GM21717 (cell line): ENCODE measurements at regions not wholly inside any gene's neighbourhood (a gene's known extent, or its start where the extent isn't known, plus 50 kb on each side); places are given as distances from the start of the nearest gene placed in this dataset.
"Not testable (repeated sequence)": the region's sequence is repeated elsewhere in the genome, so short reads cannot be mapped to it uniquely, and the experiment has no call there.

ENCODE experiments used
- ATAC-seq: cut with Tn5 transposase; IDR thresholded peaks from one replicate; pipeline ENCODE4 v1.9.1; 2021; ENCODE audit warnings: mild to moderate bottlenecking, moderate library complexity; ENCODE audit not compliant: unreplicated experiment

- ATAC-seq = no peak
Observed at GRCh38 chr16:66121466-66121865, 245.0 kb upstream of the CDH5 start.

DNA sequence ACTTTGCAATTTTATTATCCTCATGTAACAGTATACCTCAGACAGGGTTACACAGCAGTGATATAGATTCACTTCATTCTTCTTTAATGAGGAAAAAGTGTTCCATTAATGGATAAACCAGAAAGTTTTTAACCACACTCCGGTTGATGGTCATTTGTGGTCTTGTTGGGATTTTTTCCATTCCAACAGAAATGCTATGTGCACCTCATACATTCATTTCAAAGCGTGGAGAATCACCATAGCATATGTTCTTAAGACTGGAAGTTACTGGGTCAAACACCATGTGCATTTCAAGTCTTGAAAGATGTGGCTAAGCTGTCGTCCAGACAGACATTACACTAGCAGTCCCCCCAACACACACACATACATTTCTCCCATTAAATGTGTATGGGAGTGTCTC, 245.8 kb upstream of the CDH5 start:
- ATAC-seq = no peak

DNA sequence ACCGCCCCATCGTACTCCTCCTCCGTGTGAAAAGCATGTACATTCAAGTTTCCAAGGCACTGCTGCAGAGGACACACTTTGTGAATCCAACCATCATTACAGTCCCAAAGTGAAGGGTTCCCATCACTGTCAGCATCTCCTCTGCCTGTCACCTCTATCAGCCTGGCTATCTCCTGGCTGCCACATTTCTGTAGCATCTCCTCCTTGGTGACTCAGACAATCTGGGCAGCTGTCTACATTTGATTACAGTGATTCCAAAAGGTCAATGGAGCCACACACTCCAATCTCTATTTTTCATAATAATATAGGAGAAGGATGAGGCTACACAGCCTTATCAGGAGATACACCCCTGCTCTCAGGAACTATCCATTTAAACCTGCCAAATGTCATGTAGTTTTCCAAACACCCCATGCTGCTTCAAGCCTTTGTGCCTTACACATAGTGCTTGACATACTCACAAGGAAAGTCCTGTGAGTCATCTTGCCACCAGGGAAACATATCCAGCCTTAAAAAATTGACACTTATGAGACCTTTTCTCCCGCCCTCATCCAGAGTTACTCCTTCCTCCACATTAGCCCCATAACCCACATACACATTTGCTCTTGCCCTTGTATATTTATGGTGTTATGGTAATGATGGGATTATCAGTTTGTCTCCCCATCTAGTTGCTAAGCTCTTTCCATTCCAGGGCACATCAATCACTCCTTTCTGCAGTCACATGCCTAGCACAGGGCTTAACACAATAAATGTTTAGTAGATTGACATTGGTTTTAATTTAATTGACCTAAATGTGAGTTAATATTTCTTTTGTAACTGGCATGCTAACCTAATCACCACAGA, 250.1 kb upstream of the CDH5 start:
- ATAC-seq = no peak

- no peak for ATAC-seq
Observed at GRCh38 chr16:66115373-66115772, 251.1 kb upstream of the CDH5 start.

DNA sequence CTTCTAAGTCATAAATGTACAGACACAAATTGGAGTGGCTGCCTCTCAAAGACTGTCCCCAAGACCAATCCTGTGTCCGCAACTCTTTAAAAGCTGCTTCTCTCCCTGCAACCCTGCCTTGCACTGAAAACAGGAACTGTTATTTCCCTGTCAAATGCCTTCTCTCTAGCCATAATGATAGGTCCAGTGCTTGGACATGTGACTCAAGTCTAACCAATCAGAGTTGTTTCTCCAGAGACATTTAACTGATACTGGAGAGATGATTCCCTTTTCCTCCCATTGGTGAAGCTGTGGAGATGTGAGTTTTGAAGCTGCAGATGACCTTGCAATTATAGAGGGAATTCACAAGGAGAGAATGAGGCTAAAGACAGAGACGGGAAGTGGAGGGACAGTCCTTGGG, 253.3 kb upstream of the CDH5 start:
- ATAC-seq = no peak

DNA sequence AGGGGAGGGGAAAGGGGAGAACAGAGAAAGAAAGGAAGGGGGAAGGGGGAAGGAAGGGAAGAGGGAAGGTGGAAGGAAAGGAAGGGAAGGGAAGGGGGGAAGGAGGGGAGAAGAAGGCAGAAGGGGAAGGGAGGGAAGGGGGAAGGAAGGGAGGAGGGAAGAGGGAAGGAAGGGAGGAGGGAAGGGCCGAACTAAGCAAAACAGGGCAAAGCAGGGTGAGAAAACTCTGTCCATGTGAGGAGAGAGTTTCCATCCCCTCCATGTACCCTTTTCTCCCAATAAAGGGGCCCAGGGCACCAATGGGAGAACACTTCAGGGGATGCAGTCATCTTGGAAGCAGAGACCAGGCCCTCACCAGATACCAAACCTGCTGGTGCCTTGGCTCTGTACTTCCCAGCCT, 256.8 kb upstream of the CDH5 start:
- no peak for ATAC-seq

GRCh38 chr16:66107661-66108060, 258.8 kb upstream of the CDH5 start:
- no peak for ATAC-seq

DNA sequence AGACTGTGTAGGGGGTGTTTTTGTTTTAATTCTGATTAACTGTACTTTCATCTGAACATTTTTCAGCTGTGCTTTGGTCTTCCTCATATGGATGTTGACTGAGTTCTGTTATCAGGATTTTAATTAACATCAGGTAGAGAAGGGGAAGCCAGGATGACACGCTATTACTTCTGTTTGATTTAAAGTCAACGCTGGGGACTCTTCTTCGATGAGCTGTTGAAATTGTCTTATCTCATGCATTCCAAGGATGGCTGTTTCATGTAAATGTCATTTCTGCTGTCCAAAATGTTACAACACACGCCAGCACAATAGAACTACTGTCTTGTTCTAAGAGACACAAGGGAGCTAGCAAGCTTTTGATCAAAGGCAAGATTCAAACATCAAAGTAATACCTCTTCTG, 263.3 kb upstream of the CDH5 start:
- ATAC-seq = no peak

- ATAC-seq = no peak
Observed at GRCh38 chr16:66099306-66099705, 267.2 kb upstream of the CDH5 start.

GRCh38 chr16:66097751-66098150, 268.7 kb upstream of the CDH5 start:
- no peak for ATAC-seq

- ATAC-seq = no peak
Observed at GRCh38 chr16:66095676-66096075, 270.8 kb upstream of the CDH5 start.

GRCh38 chr16:66093191-66093590, 273.3 kb upstream of the CDH5 start:
- no peak for ATAC-seq

- no peak for ATAC-seq
Observed at GRCh38 chr16:66091471-66091891, 275.0 kb upstream of the CDH5 start.

- ATAC-seq = no peak
Observed at GRCh38 chr16:66088681-66089080, 277.8 kb upstream of the CDH5 start.

DNA sequence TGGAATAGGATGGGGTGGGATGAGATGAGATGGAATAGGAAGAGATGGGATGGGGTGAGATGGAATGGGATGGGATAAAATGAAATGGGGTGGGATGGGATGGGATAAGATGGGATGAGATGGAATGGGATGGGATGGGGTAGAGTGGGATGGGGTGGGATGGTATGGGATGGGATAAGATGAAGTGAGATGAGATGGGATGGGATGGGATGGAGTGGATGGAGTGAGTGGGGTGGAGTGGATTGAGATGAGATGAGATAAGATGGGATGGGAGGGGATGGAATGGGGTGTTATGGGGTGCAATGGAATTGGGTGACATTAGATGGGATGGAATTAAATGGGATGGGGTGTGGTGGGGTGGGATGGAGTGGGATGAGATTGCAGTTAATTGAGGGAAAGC, 279.2 kb upstream of the CDH5 start:
- ATAC-seq = no peak

- ATAC-seq = no peak
Observed at GRCh38 chr16:66085651-66086050, 280.8 kb upstream of the CDH5 start.

DNA sequence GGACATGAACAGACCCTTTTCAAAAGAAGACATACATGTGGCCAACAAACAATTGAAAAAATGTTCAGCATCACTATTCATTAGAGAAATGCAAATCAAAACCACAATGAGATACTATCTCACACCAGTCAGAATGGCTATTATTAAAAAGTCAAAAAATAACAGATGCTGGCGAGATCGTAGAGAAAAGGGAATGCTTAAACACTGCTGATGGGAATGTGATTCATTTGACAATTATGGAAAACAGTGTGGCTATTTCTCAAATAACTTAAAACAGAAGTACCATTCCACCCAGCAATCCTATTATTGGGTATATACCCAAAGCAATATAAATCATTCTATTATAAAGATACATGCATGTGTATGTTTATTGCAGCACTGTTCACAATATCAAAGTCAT, 281.8 kb upstream of the CDH5 start:
- not testable (repeated sequence) for ATAC-seq

GRCh38 chr16:66084306-66084705, 282.2 kb upstream of the CDH5 start:
- no peak for ATAC-seq

GRCh38 chr16:66083171-66083570, 283.3 kb upstream of the CDH5 start:
- ATAC-seq = no peak

DNA sequence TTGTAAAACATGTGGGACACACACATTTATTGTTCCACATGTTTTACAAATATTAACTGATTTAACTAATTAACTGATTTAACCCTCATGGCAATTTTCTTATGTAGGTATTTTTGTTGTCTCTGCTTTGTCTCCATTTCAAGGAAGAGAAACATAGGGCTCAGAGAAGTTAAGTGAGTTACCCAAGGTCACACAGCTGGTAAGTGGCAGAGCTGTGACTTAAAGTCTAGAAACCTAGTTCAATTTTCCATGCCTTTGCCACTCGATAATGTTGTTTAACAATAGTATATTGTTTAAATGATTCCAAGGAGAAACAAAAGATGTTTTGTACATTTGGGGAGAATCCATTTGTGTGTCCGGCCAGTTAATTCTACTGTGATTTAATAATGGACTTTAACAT, 284.1 kb upstream of the CDH5 start:
- ATAC-seq = no peak

DNA sequence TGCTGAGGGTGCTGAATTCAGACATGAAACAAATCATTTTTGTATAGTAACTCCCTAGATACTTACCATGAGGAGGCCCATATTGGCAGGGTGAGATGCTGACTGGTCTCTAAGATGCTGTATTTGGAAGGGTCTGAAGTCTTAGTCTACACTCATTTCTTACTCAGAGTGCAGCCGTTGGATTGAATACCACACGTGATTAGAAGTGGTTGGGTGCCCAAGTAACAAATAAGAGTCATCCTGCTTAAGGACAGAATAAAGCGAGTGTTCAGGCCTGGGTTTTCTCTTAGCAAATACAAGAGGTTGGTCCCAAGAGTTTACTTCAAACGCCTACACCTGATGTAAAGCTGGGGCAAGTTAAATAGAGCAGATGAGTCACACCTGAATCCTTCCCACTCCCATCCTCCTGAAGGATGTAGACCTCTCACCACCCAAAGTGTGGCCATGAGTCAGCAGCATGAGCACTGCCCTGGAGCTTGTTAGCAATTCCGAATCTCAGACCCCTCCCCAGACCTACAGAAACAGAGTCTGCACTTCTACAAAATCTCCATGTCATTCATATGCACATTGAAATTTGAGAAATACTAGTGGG, 284.6 kb upstream of the CDH5 start:
- no peak for ATAC-seq

DNA sequence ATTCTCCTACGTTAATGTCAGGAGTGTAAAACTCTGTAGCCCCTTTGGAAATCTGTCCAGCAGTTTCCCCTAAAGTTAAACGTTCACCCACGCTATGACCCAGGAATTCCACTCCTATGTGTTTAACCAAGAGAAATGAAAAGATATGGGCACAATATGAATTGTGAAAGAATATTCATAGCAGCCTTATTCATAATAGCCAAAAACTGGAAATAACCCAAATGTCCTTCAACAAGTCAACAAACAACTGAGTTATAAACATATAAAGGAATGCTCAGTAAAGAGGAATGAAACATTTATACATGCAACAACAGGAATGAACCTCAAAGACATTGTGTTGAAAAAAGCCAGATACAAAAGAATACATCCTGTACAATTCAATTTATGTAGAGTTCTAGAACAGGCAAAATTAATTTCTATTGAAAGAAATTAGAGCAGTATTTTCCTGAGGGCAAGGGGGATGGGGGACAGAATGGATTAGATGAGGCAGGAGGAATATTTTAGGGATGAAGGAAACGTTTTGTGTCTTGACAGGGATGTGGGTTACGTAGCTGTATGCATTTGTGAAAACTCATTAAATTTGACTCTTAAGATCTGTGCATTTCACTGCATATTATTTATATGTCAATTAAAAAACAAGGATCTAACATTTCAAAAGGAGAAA, 286.7 kb upstream of the CDH5 start:
- ATAC-seq = no peak
